SU-DHL-6 (cell line): ENCODE measurements at regions not wholly inside any gene's neighbourhood (a gene's known extent, or its start where the extent isn't known, plus 50 kb on each side); places are given as distances from the start of the nearest gene placed in this dataset.

Experiments used
- H2AFZ ChIP-seq: fragments of 200-600 bp; sonication (generic); 2 replicates; pipeline ENCODE4 v1.6.1; 2014; ENCODE audit warnings: low read depth, mild to moderate bottlenecking, moderate library complexity, mixed read lengths, antibody characterized with exemption, low read length; ENCODE audit not compliant: severe bottlenecking
- H3F3A ChIP-seq: fragments of 200-600 bp; shearing (Covaris generic); 2 replicates; pipeline ENCODE4 v1.6.0; 2016; ENCODE audit warnings: antibody characterized with exemption, mild to moderate bottlenecking; ENCODE audit not compliant: insufficient read depth
- H3K27ac ChIP-seq: fragments of 200-600 bp; sonication (generic); 2 replicates; pipeline ENCODE4 v1.5.1; 2016; ENCODE audit warnings: low read depth, mild to moderate bottlenecking, low read length, moderate library complexity, mixed read lengths
- H3K27me3 ChIP-seq: fragments of 200-600 bp; sonication (generic), shearing (Covaris generic); 2 replicates; pipeline ENCODE4 v1.6.0; 2014; ENCODE audit warnings: mild to moderate bottlenecking, low read length
- H3K36me3 ChIP-seq: fragments of 200-600 bp; sonication (generic); 2 replicates; pipeline ENCODE4 v1.6.1; 2014; ENCODE audit warnings: mild to moderate bottlenecking, low read length, mixed read lengths
- H3K4me2 ChIP-seq: fragments of 300-600, 200-600 bp; shearing (Covaris generic), sonication (generic); 2 replicates; pipeline ENCODE4 v1.6.0; 2014; ENCODE audit warnings: low read length, low read depth, mild to moderate bottlenecking; ENCODE audit not compliant: poor library complexity, severe bottlenecking
- H3K4me3 ChIP-seq: fragments of 200-600 bp; sonication (generic); 2 replicates; pipeline ENCODE4 v1.5.1; 2014; ENCODE audit warnings: antibody characterized with exemption, low read length, mild to moderate bottlenecking, mixed read lengths; ENCODE audit not compliant: insufficient read depth, poor library complexity, severe bottlenecking
- H3K79me2 ChIP-seq: fragments of 200-600 bp; sonication (generic); 2 replicates; pipeline ENCODE4 v1.6.1; 2014; ENCODE audit warnings: mild to moderate bottlenecking, low read length, moderate library complexity; ENCODE audit not compliant: insufficient read depth
- H3K9ac ChIP-seq: fragments of 200-600 bp; sonication (generic); 2 replicates; pipeline ENCODE4 v1.7.0; 2014; ENCODE audit warnings: mild to moderate bottlenecking, low read length
- H3K9me2 ChIP-seq: fragments of 200-600 bp; sonication (generic); replicated peaks from 2 replicates; pipeline ENCODE4 v1.6.1; 2014; ENCODE audit warnings: low read length; ENCODE audit not compliant: insufficient read depth
- H3K9me3 ChIP-seq: fragments of 200-600 bp; sonication (generic); 2 replicates; pipeline ENCODE4 v1.6.1; 2014; ENCODE audit warnings: low read length, mixed read lengths; ENCODE audit not compliant: insufficient read depth
- H4K20me1 ChIP-seq: fragments of 200-600 bp; sonication (generic); 2 replicates; pipeline ENCODE4 v1.6.1; 2014; ENCODE audit warnings: low read depth, mild to moderate bottlenecking, antibody characterized with exemption, low read length, moderate library complexity, mixed read lengths
- CTCF ChIP-seq: fragments of 200-600 bp; sonication (generic); IDR thresholded peaks from one replicate; pipeline ENCODE4 v1.5.1; 2017; ENCODE audit warnings: antibody characterized with exemption, mild to moderate bottlenecking, low read length, moderate library complexity; ENCODE audit not compliant: insufficient read depth, poor library complexity, severe bottlenecking
- EZH2phosphoT487 ChIP-seq: fragments of 200-600 bp; sonication (generic), shearing (Covaris generic); conservative IDR thresholded peaks from 2 replicates; pipeline ENCODE4 v1.6.1; 2018; ENCODE audit warnings: mild to moderate bottlenecking, antibody characterized with exemption, low read length, moderate library complexity, mixed read lengths

- Histone ChIP-seq H3K27me3 (no peaks in the 10 kb centered on the region), H3K9ac (no peak overlapping the region), H3K4me2 (no peak overlapping the region), H3K9me3 (no peaks in the 10 kb centered on the region), H3K9me2 (no peaks in the 10 kb centered on the region), H3K79me2 (no peaks in the 10 kb centered on the region), H3K36me3 (no peaks in the 10 kb centered on the region), H3K4me3 (no peak overlapping the region), H4K20me1 (no peaks in the 10 kb centered on the region), H3F3A (no peaks in the 10 kb centered on the region), H3K27ac (no peak overlapping the region), H2AFZ (no peak overlapping the region)
- TF ChIP-seq CTCF (no peak), EZH2phosphoT487 (no peak)
Measured at GRCh38 chr2:48189552-48190228, 124.8 kb upstream of the FOXN2 start.

- Histone ChIP-seq H3K4me3 (no peak overlapping the region), H3F3A (no peaks in the 10 kb centered on the region), H3K79me2 (no peaks in the 10 kb centered on the region), H4K20me1 (no peaks in the 10 kb centered on the region), H3K4me2 (no peak overlapping the region), H3K9ac (no peak overlapping the region), H3K36me3 (no peaks in the 10 kb centered on the region), H3K27ac (no peak overlapping the region), H2AFZ (no peak overlapping the region), H3K9me3 (no peaks in the 10 kb centered on the region), H3K27me3 (no peaks in the 10 kb centered on the region), H3K9me2 (no peaks in the 10 kb centered on the region)
- TF ChIP-seq CTCF = no peak
- no peak for TF ChIP-seq EZH2phosphoT487
Measured at GRCh38 chr2:48190230-48190629, 124.3 kb upstream of the FOXN2 start.

- H3K9ac ChIP-seq = no peak overlapping the region
- no peaks in the 10 kb centered on the region for H3K36me3 ChIP-seq
- H3K4me3 ChIP-seq = no peak overlapping the region
- H3K27me3 ChIP-seq = no peaks in the 10 kb centered on the region
- TF ChIP-seq CTCF (no peak), EZH2phosphoT487 (no peak)
- no peaks in the 10 kb centered on the region for H3K79me2 ChIP-seq
- no peak overlapping the region for H3K4me2 ChIP-seq
- no peaks in the 10 kb centered on the region for H3K9me3 ChIP-seq
- H3K27ac ChIP-seq = no peak overlapping the region
- H2AFZ ChIP-seq = no peak overlapping the region
- H3K9me2 ChIP-seq = no peaks in the 10 kb centered on the region
- no peaks in the 10 kb centered on the region for H3F3A ChIP-seq
- H4K20me1 ChIP-seq = no peaks in the 10 kb centered on the region
Measured at GRCh38 chr2:48194641-48195040, 119.8 kb upstream of the FOXN2 start.
